GM12878 (cell line): ENCODE measurements at regions not wholly inside any gene's neighbourhood (a gene's known extent, or its start where the extent isn't known, plus 50 kb on each side); places are given as distances from the start of the nearest gene placed in this dataset.

ENCODE experiments used
- ATAC-seq: fragments of 200-7000 bp; cut with Tn5 transposase; 3 replicates; pipeline ENCODE4 v1.9.1; 2020; ENCODE audit warnings: mild to moderate bottlenecking, moderate library complexity
- BruUV-seq: library from RNA; stranded (reverse); fragments of 400-500 nt; replicated peaks from 2 replicates; lab custom pipeline; 2021; lab: Mats Ljungman, UMichigan
- CTCF ChIA-PET: fragments of 300-600 bp; sonication (Branson Sonifier 250); formaldehyde crosslinking; extraction: SDS; loops from one replicate; lab custom pipeline; 2021; ENCODE audit warnings: inconsistent platforms; lab: Yijun Ruan, JAX
- POLR2A ChIA-PET: fragments of 350-600 bp; formaldehyde crosslinking; extraction: SDS; loops from one replicate; lab custom pipeline; 2021; ENCODE audit warnings: inconsistent platforms; lab: Charles Lee
- RAD21 ChIA-PET: fragments of 300-600 bp; sonication (Branson Sonifier 250); formaldehyde crosslinking; loops from one replicate; lab custom pipeline; 2023; ENCODE audit warnings: antibody characterized with exemption; ENCODE audit not compliant: unreplicated experiment; lab: Charles Lee
- SMC1A ChIA-PET: fragments of 300-600 bp; sonication (Branson Sonifier 250); formaldehyde crosslinking; loops from one replicate; lab custom pipeline; 2023; ENCODE audit not compliant: unreplicated experiment, uncharacterized antibody; lab: Charles Lee
- DNase-seq: peaks from one replicate; pipeline ENCODE4 v3.0.0-alpha.2; 2011; ENCODE audit warnings: low read depth, low spot score
- FAIRE-seq: peaks from 3 replicates; lab custom pipeline; 2011; peaks lifted over from hg19 to GRCh38; lab: Jason Lieb, UNC
- H2AFZ ChIP-seq: 2 replicates; pipeline ENCODE4 v1.6.0; 2011; ENCODE audit warnings: low read depth, low read length, control low read depth; ENCODE audit not compliant: control insufficient read depth
- H3K27ac ChIP-seq: 2 replicates; pipeline ENCODE4 v1.5.1; 2011; ENCODE audit warnings: control low read depth; ENCODE audit not compliant: control insufficient read depth, insufficient read depth
- H3K27me3 ChIP-seq, 2 experiments: replicated peaks in 1 of 2; 2 replicates each; pipeline versions ENCODE4 v1.6.0 to v1.6.1; 2011; ENCODE audit warnings: low read length in 1 of 2; ENCODE audit not compliant: control insufficient read depth in 2 of 2, insufficient read depth in 2 of 2
- H3K36me3 ChIP-seq, 2 experiments: 2 replicates each; pipeline ENCODE4 v1.5.1; 2011; ENCODE audit warnings: low read length in 1 of 2; ENCODE audit not compliant: control insufficient read depth in 2 of 2, insufficient read depth in 2 of 2
- H3K4me1 ChIP-seq: 2 replicates; pipeline ENCODE4 v1.6.1; 2011; ENCODE audit warnings: mild to moderate bottlenecking, low read length, moderate library complexity, mixed read lengths; ENCODE audit not compliant: control insufficient read depth, insufficient read depth
- H3K4me2 ChIP-seq: 2 replicates; pipeline ENCODE4 v1.6.0; 2011; ENCODE audit warnings: control low read depth; ENCODE audit not compliant: control insufficient read depth, insufficient read depth
- H3K4me3 ChIP-seq: fragments of 200-600 bp; sonication (generic); 2 replicates; pipeline ENCODE4 v1.5.1; 2016
- H3K79me2 ChIP-seq: 2 replicates; pipeline ENCODE4 v1.6.0; 2011; ENCODE audit warnings: low read length; ENCODE audit not compliant: control insufficient read depth, insufficient read depth
- H3K9ac ChIP-seq: 2 replicates; pipeline ENCODE4 v1.8.0; 2011; ENCODE audit warnings: low read length, control low read depth, mixed read lengths; ENCODE audit not compliant: control insufficient read depth, insufficient read depth
- H3K9me3 ChIP-seq: replicated peaks from 3 replicates; pipeline ENCODE4 v1.5.1; 2011; ENCODE audit warnings: mild to moderate bottlenecking, low read length; ENCODE audit not compliant: control insufficient read depth, insufficient read depth
- H4K20me1 ChIP-seq: 2 replicates; pipeline ENCODE4 v1.6.0; 2011; ENCODE audit not compliant: control insufficient read depth, insufficient read depth
- BHLHE40 ChIP-seq, 2 experiments: fragments of 450-650 bp in 1 of 2; IDR thresholded peaks; 2 replicates each; pipeline ENCODE4 v1.6.1; 2011 to 2017; ENCODE audit warnings: low read depth in 2 of 2, borderline replicate concordance in 1 of 2, improper control_type of control experiment in 1 of 2, low read length in 1 of 2, mild to moderate bottlenecking in 1 of 2
- CHD4 ChIP-seq: fragments of 200-600 bp; sonication (generic); IDR thresholded peaks from 2 replicates; pipeline ENCODE4 v1.6.1; 2016; ENCODE audit warnings: mild to moderate bottlenecking
- HDAC6 ChIP-seq: fragments of 200-600 bp; sonication (generic); IDR thresholded peaks from one replicate; pipeline ENCODE4 v1.8.0; 2017; ENCODE audit warnings: antibody characterized with exemption; ENCODE audit not compliant: unreplicated experiment
- KLF5 ChIP-seq: fragments of 450-650 bp; IDR thresholded peaks from 2 replicates; pipeline ENCODE4 v1.6.1; 2014; ENCODE audit warnings: mild to moderate bottlenecking; ENCODE audit not compliant: partially characterized antibody
- NFXL1 ChIP-seq: fragments of 450-650 bp; IDR thresholded peaks from 2 replicates; pipeline ENCODE4 v1.6.1; 2017; ENCODE audit warnings: antibody characterized with exemption, mild to moderate bottlenecking, borderline replicate concordance
- NFYA ChIP-seq: IDR thresholded peaks from 2 replicates; pipeline ENCODE4 v1.6.1; 2011; ENCODE audit warnings: low read depth, mild to moderate bottlenecking, low read length, improper control_type of control experiment, borderline replicate concordance
- SIN3A ChIP-seq: IDR thresholded peaks from 2 replicates; pipeline ENCODE4 v1.6.1; 2012; ENCODE audit warnings: low read depth, low read length, improper control_type of control experiment
- SMARCA5 ChIP-seq: fragments of 450-650 bp; IDR thresholded peaks from 2 replicates; pipeline ENCODE4 v1.6.1; 2017; ENCODE audit warnings: mild to moderate bottlenecking
- WGBS: methylation state at CpG from one replicate; pipeline ENCODE4 v1.1.6; 2016; ENCODE audit warnings: low lambda C conversion rate; ENCODE audit not compliant: insufficient replicate concordance, insufficient coverage; ENCODE audit errors: missing lambda C conversion rate; 5-methylcytosine and 5-hydroxymethylcytosine counted together
- in situ Hi-C: fragments of 300-500 bp; cut with MboI; formaldehyde crosslinking; loops from 9 replicates; pipeline ENCODE4 v1.14.3; 2018; ENCODE audit warnings: mixed read lengths
- intact Hi-C: fragments of 100-400 bp; cut with micrococcal nuclease; formaldehyde crosslinking; loops from one replicate; pipeline ENCODE4 v1.14.2; 2022; ENCODE audit not compliant: unreplicated experiment
- TF ChIP-seq, protein P1 (sequence below): IDR thresholded peaks from 2 replicates; pipeline ENCODE4 v1.6.1; 2011; ENCODE audit warnings: mild to moderate bottlenecking, low read depth, low read length, moderate library complexity; ENCODE audit not compliant: insufficient replicate concordance
- TF ChIP-seq, protein P2 (sequence below): fragments of 450-650 bp; IDR thresholded peaks from 2 replicates; pipeline ENCODE4 v1.6.1; 2016; ENCODE audit warnings: mild to moderate bottlenecking, moderate library complexity, borderline replicate concordance
- TF ChIP-seq, protein P3 (sequence below): IDR thresholded peaks from 2 replicates; pipeline ENCODE4 v1.6.1; 2012; ENCODE audit warnings: low read depth, low read length, improper control_type of control experiment
- TF ChIP-seq, protein P4 (sequence below): IDR thresholded peaks from 2 replicates; pipeline ENCODE4 v1.6.1; 2011; ENCODE audit warnings: borderline replicate concordance, low read depth, mild to moderate bottlenecking, moderate library complexity, low read length; ENCODE audit not compliant: insufficient read depth, poor library complexity, severe bottlenecking
- TF ChIP-seq, protein P5 (sequence below): fragments of 450-650 bp; IDR thresholded peaks from 2 replicates; pipeline ENCODE4 v1.6.1; 2016; ENCODE audit warnings: mild to moderate bottlenecking

DNA sequence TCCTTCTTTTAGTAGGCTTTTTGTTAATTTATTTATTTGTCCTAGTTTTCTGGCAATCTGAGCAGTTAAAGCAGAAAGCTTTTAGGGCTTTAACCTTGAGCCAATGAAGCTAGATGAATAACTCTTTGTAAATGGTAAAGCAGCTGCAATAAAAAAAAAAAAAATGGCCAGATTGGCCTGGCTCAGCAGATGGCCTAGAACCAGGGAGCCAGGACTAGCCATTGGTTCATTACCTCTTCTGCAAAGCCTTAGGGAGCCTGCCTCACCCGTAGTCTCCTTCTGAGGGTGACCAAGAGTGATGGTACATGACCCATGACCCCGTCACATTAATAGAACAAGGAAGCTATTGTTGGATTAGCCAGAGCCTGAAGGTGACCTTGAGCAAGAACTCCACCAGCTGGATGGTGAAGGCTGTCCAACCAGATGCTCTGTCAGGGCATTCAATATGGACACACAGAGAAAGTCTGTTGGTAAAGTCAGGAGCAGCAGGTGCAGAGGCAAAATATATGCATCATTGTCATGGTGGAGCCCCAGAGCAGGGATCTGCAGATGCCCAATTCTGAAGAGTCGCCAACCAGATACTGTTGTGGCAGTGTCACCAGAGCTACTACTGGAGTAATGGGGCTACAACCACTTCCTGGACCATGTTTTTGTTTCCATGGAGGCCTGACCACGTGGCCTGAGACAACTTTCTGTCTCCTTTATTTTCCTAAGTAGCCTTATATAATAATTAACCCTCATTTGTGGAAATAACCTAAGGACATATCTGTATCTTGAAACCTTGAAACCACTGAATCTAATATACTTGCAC is 100.7 kb downstream of the MTX3 start:
- in situ Hi-C loops, result no loop called here
- intact Hi-C loops, result no loop called here
- H2AFZ ChIP-seq, result no peak overlapping the region
- H3K9ac ChIP-seq, result no peak overlapping the region
- ATAC-seq, result no peak
- H3K27me3 ChIP-seq, result 0 out of 4 replicates have a peak, but pooled peaks cover 0 to 6% of the 10 kb centered on the region in 2 experiments
- H3K79me2 ChIP-seq, result no peaks in the 10 kb centered on the region
- no peak overlapping the region for H3K4me2 ChIP-seq
- no peaks in the 10 kb centered on the region for H3K36me3 ChIP-seq
- H4K20me1 ChIP-seq, result no peaks in the 10 kb centered on the region
- no peak overlapping the region for H3K4me3 ChIP-seq
- no peak overlapping the region for H3K27ac ChIP-seq
- POLR2A ChIA-PET, result no interaction called here
- DNase-seq, result no peak
- CTCF ChIA-PET, result interaction anchor here (0.6 to 1.5 kb wide), 3 partner anchors 31 to 883 kb away, joined by 3 to 5 read pairs (median 3); no protein-coding TSS in a partner anchor
- BruUV-seq, result no TSS peak
- no peaks in the 10 kb centered on the region for H3K4me1 ChIP-seq
- no peaks in the 10 kb centered on the region; the same call in 2 of the 3 replicates for H3K9me3 ChIP-seq
- SMC1A ChIA-PET, result no interaction called here
- RAD21 ChIA-PET, result no interaction called here
- WGBS, result 25% methylated on average over 4 of the region's 4 CpGs
- no peak for FAIRE-seq
- TF ChIP-seq NFYA (no peak), NFXL1 (no peak), KLF5 (no peak), SIN3A (no peak), CHD4 (no peak), HDAC6 (no peak), BHLHE40 (IDR thresholded peaks at IDR 0.05; ENCODE audit: borderline replicate concordance in 1 of 2, low read depth in 2 of 2, low read length in 1 of 2) (no peak), SMARCA5 (no peak)
- TF ChIP-seq, protein P1, sequence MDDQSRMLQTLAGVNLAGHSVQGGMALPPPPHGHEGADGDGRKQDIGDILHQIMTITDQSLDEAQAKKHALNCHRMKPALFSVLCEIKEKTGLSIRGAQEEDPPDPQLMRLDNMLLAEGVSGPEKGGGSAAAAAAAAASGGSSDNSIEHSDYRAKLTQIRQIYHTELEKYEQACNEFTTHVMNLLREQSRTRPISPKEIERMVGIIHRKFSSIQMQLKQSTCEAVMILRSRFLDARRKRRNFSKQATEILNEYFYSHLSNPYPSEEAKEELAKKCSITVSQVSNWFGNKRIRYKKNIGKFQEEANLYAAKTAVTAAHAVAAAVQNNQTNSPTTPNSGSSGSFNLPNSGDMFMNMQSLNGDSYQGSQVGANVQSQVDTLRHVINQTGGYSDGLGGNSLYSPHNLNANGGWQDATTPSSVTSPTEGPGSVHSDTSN, result no peak
- TF ChIP-seq, protein P2, sequence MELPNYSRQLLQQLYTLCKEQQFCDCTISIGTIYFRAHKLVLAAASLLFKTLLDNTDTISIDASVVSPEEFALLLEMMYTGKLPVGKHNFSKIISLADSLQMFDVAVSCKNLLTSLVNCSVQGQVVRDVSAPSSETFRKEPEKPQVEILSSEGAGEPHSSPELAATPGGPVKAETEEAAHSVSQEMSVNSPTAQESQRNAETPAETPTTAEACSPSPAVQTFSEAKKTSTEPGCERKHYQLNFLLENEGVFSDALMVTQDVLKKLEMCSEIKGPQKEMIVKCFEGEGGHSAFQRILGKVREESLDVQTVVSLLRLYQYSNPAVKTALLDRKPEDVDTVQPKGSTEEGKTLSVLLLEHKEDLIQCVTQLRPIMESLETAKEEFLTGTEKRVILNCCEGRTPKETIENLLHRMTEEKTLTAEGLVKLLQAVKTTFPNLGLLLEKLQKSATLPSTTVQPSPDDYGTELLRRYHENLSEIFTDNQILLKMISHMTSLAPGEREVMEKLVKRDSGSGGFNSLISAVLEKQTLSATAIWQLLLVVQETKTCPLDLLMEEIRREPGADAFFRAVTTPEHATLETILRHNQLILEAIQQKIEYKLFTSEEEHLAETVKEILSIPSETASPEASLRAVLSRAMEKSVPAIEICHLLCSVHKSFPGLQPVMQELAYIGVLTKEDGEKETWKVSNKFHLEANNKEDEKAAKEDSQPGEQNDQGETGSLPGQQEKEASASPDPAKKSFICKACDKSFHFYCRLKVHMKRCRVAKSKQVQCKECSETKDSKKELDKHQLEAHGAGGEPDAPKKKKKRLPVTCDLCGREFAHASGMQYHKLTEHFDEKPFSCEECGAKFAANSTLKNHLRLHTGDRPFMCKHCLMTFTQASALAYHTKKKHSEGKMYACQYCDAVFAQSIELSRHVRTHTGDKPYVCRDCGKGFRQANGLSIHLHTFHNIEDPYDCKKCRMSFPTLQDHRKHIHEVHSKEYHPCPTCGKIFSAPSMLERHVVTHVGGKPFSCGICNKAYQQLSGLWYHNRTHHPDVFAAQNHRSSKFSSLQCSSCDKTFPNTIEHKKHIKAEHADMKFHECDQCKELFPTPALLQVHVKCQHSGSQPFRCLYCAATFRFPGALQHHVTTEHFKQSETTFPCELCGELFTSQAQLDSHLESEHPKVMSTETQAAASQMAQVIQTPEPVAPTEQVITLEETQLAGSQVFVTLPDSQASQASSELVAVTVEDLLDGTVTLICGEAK, result no peak
- TF ChIP-seq, protein P3, sequence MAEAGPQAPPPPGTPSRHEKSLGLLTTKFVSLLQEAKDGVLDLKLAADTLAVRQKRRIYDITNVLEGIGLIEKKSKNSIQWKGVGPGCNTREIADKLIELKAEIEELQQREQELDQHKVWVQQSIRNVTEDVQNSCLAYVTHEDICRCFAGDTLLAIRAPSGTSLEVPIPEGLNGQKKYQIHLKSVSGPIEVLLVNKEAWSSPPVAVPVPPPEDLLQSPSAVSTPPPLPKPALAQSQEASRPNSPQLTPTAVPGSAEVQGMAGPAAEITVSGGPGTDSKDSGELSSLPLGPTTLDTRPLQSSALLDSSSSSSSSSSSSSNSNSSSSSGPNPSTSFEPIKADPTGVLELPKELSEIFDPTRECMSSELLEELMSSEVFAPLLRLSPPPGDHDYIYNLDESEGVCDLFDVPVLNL, result no peak
- TF ChIP-seq, protein P4, sequence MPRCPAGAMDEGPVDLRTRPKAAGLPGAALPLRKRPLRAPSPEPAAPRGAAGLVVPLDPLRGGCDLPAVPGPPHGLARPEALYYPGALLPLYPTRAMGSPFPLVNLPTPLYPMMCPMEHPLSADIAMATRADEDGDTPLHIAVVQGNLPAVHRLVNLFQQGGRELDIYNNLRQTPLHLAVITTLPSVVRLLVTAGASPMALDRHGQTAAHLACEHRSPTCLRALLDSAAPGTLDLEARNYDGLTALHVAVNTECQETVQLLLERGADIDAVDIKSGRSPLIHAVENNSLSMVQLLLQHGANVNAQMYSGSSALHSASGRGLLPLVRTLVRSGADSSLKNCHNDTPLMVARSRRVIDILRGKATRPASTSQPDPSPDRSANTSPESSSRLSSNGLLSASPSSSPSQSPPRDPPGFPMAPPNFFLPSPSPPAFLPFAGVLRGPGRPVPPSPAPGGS, result no peak
- TF ChIP-seq, protein P5, sequence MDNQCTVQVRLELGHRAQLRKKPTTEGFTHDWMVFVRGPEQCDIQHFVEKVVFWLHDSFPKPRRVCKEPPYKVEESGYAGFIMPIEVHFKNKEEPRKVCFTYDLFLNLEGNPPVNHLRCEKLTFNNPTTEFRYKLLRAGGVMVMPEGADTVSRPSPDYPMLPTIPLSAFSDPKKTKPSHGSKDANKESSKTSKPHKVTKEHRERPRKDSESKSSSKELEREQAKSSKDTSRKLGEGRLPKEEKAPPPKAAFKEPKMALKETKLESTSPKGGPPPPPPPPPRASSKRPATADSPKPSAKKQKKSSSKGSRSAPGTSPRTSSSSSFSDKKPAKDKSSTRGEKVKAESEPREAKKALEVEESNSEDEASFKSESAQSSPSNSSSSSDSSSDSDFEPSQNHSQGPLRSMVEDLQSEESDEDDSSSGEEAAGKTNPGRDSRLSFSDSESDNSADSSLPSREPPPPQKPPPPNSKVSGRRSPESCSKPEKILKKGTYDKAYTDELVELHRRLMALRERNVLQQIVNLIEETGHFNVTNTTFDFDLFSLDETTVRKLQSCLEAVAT, result no peak
